Mesendoderm (in vitro differentiated cells): ENCODE measurements at regions not wholly inside any gene's neighbourhood (a gene's known extent, or its start where the extent isn't known, plus 50 kb on each side); places are given as distances from the start of the nearest gene placed in this dataset.
A peak's percentile ranks its signal among the peaks of the same experiment; 100 is the strongest.

Experiments used
- DNase-seq: peaks from one replicate; pipeline ENCODE4 v3.0.0; 2013
- H2AK5ac ChIP-seq: 2 replicates; pipeline ENCODE4 v1.6.1; 2013; ENCODE audit warnings: low read length, inconsistent platforms
- H2BK120ac ChIP-seq: 2 replicates; pipeline ENCODE4 v1.6.1; 2013; ENCODE audit warnings: low read depth, mild to moderate bottlenecking, low read length, moderate library complexity, mixed read lengths
- H2BK15ac ChIP-seq: replicated peaks from 2 replicates; pipeline ENCODE4 v1.6.1; 2013; ENCODE audit warnings: low read depth, mild to moderate bottlenecking, moderate library complexity
- H2BK5ac ChIP-seq: 2 replicates; pipeline ENCODE4 v1.6.1; 2013; ENCODE audit warnings: low read length, inconsistent platforms
- H3K18ac ChIP-seq: 2 replicates; pipeline ENCODE4 v1.6.1; 2013; ENCODE audit warnings: mild to moderate bottlenecking, low read length, mixed read lengths
- H3K23ac ChIP-seq: one replicate; pipeline ENCODE4 v1.6.1; 2013; ENCODE audit warnings: low read length
- H3K27ac ChIP-seq: 2 replicates; pipeline ENCODE4 v1.5.1; 2013; ENCODE audit warnings: low read depth, mild to moderate bottlenecking, inconsistent platforms, low read length, moderate library complexity
- H3K27me3 ChIP-seq: 2 replicates; pipeline ENCODE4 v1.6.1; 2013; ENCODE audit warnings: low read length, control low read depth, mild to moderate bottlenecking, inconsistent platforms; ENCODE audit not compliant: insufficient read depth, poor library complexity
- H3K36me3 ChIP-seq: 2 replicates; pipeline ENCODE4 v1.6.1; 2013; ENCODE audit warnings: low read length, inconsistent platforms; ENCODE audit not compliant: control insufficient read depth, insufficient read depth
- H3K4ac ChIP-seq: one replicate; pipeline ENCODE4 v1.6.1; 2013; ENCODE audit warnings: low read depth, mild to moderate bottlenecking, low read length, moderate library complexity
- H3K4me1 ChIP-seq: 2 replicates; pipeline ENCODE4 v1.6.1; 2013; ENCODE audit warnings: low read depth, low read length, inconsistent platforms; ENCODE audit not compliant: control insufficient read depth
- H3K4me2 ChIP-seq: 2 replicates; pipeline ENCODE4 v1.6.1; 2013; ENCODE audit warnings: low read length
- H3K4me3 ChIP-seq: 2 replicates; pipeline ENCODE4 v1.5.1; 2013; ENCODE audit warnings: mild to moderate bottlenecking, low read length
- H3K56ac ChIP-seq: one replicate; pipeline ENCODE4 v1.6.1; 2013; ENCODE audit warnings: low read length
- H3K79me1 ChIP-seq: 2 replicates; pipeline ENCODE4 v1.6.1; 2013; ENCODE audit warnings: low read length, inconsistent platforms
- H3K79me2 ChIP-seq: 2 replicates; pipeline ENCODE4 v1.6.1; 2013; ENCODE audit warnings: mild to moderate bottlenecking, low read length; ENCODE audit not compliant: control insufficient read depth, insufficient read depth
- H3K9ac ChIP-seq: 2 replicates; pipeline ENCODE4 v1.6.1; 2013; ENCODE audit warnings: low read length, inconsistent platforms
- H4K5ac ChIP-seq: one replicate; pipeline ENCODE4 v1.6.1; 2013; ENCODE audit warnings: low read length
- H4K8ac ChIP-seq: one replicate; pipeline ENCODE4 v1.6.1; 2013; ENCODE audit warnings: low read depth, mild to moderate bottlenecking, control low read depth, low read length, moderate library complexity
- WGBS: extraction: QIAGEN DNeasy Blood & Tissue Kit; methylation state at CpG from one replicate; pipeline ENCODE4 v1.1.7; 2013; ENCODE audit warnings: low lambda C conversion rate, missing lambda C conversion rate; ENCODE audit not compliant: insufficient coverage; ENCODE audit errors: extremely low coverage; 5-methylcytosine and 5-hydroxymethylcytosine counted together

- no peaks in the 10 kb centered on the region for H3K36me3 ChIP-seq
- no peak overlapping the region for H3K9ac ChIP-seq
- no peak overlapping the region for H3K4ac ChIP-seq
- H3K79me1 ChIP-seq, result no peaks in the 10 kb centered on the region
- no CpG with 5 or more reads among the region's 4 CpGs for WGBS
- H2BK15ac ChIP-seq, result no peak overlapping the region
- no peak overlapping the region for H2BK5ac ChIP-seq
- H3K4me2 ChIP-seq, result no peak overlapping the region
- H4K8ac ChIP-seq, result peak overlapping the region; percentile 65
- peak overlapping the region; percentile 51 for H3K18ac ChIP-seq
- no peak overlapping the region for H3K23ac ChIP-seq
- H2BK120ac ChIP-seq, result no peak overlapping the region
- DNase-seq, result no peak
- no peak overlapping the region for H2AK5ac ChIP-seq
- no peak overlapping the region for H3K27ac ChIP-seq
- no peak overlapping the region for H3K56ac ChIP-seq
- no peaks in the 10 kb centered on the region for H3K79me2 ChIP-seq
- no peak overlapping the region for H4K5ac ChIP-seq
- H3K27me3 ChIP-seq, result no peaks in the 10 kb centered on the region
- H3K4me1 ChIP-seq, result no peaks in the 10 kb centered on the region
- H3K4me3 ChIP-seq, result no peak overlapping the region
Measured at GRCh38 chr7:81605493-81605892, 164.4 kb downstream of the HGF start.

GRCh38 chr7:81604808-81605174 is 165.1 kb downstream of the HGF start:
- Histone ChIP-seq H3K36me3 (no peaks in the 10 kb centered on the region), H3K79me1 (no peaks in the 10 kb centered on the region), H4K5ac (no peak overlapping the region), H3K4me1 (no peaks in the 10 kb centered on the region), H2AK5ac (no peak overlapping the region), H3K4me2 (no peak overlapping the region), H3K18ac (no peak overlapping the region), H3K79me2 (no peaks in the 10 kb centered on the region), H3K27me3 (no peaks in the 10 kb centered on the region), H4K8ac (no peak overlapping the region), H3K56ac (no peak overlapping the region), H3K27ac (no peak overlapping the region), H3K9ac (no peak overlapping the region), H2BK5ac (no peak overlapping the region), H3K23ac (no peak overlapping the region), H3K4me3 (no peak overlapping the region), H2BK15ac (no peak overlapping the region), H2BK120ac (no peak overlapping the region), H3K4ac (no peak overlapping the region)
- no CpG with 5 or more reads among the region's 2 CpGs for WGBS
- DNase-seq, result no peak

GRCh38 chr7:81604075-81604807 is 165.6 kb downstream of the HGF start:
- Histone ChIP-seq H3K18ac (peak overlapping the region; percentile 39), H3K4me3 (no peak overlapping the region), H2AK5ac (no peak overlapping the region), H3K4ac (no peak overlapping the region), H3K79me2 (no peaks in the 10 kb centered on the region), H3K4me2 (no peak overlapping the region), H3K27ac (no peak overlapping the region), H4K5ac (no peak overlapping the region), H4K8ac (no peak overlapping the region), H2BK120ac (no peak overlapping the region), H3K23ac (no peak overlapping the region), H3K4me1 (no peaks in the 10 kb centered on the region), H3K27me3 (no peaks in the 10 kb centered on the region), H3K56ac (no peak overlapping the region), H3K79me1 (no peaks in the 10 kb centered on the region), H2BK5ac (no peak overlapping the region), H2BK15ac (no peak overlapping the region), H3K9ac (no peak overlapping the region), H3K36me3 (no peaks in the 10 kb centered on the region)
- WGBS, result no CpG with 5 or more reads among the region's 12 CpGs
- no peak for DNase-seq

DNA sequence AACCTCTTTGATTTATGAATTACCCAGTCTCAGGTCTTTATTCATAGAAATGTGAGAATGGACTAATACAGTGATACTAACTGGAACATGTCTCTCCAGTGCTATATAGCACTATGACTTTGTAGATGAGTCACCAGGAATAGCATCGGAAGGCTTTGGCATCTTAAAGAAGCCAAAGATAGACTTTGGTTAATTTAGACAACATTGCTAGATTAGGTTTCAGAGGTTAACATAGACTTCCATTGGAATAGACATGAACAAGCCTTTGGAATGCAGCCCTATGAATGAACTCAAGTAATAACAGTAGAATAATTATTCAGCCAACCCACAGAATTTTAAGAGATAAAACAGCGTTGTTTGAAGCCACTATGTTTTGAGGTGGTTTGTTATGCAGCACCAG is 169.2 kb downstream of the HGF start:
- H3K4ac ChIP-seq, result no peak overlapping the region
- no peaks in the 10 kb centered on the region for H3K36me3 ChIP-seq
- no peak overlapping the region for H3K9ac ChIP-seq
- no peak overlapping the region for H3K27ac ChIP-seq
- H3K4me3 ChIP-seq, result no peak overlapping the region
- WGBS, result no CpG with 5 or more reads among the region's 2 CpGs
- no peak overlapping the region for H3K23ac ChIP-seq
- H3K56ac ChIP-seq, result no peak overlapping the region
- no peak for DNase-seq
- H2AK5ac ChIP-seq, result no peak overlapping the region
- H2BK5ac ChIP-seq, result no peak overlapping the region
- H3K27me3 ChIP-seq, result no peaks in the 10 kb centered on the region
- H3K79me1 ChIP-seq, result no peaks in the 10 kb centered on the region
- H3K4me1 ChIP-seq, result no peaks in the 10 kb centered on the region
- H3K4me2 ChIP-seq, result no peak overlapping the region
- no peaks in the 10 kb centered on the region for H3K79me2 ChIP-seq
- H2BK120ac ChIP-seq, result no peak overlapping the region
- H3K18ac ChIP-seq, result no peak overlapping the region
- H4K5ac ChIP-seq, result no peak overlapping the region
- no peak overlapping the region for H4K8ac ChIP-seq
- no peak overlapping the region for H2BK15ac ChIP-seq

DNA sequence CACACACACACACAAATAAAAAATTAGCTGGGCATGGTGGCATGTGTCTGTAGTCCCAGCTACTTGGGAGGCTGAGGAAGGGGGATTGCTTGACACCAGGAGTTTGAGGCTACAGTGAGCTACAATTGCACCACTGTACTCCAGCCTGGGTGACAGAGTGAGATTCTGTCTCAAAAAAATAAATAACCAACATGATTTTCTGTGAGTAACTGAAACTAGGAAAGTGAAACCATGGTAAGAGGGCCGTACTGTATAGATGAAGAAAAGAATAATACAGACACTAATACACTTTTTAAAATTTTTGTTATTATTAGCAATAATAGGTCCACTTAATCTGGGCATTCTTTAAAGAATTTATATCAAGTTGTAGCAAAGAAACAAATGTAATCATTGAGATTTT is 170.9 kb downstream of the HGF start:
- H3K79me1 ChIP-seq, result no peaks in the 10 kb centered on the region
- H4K8ac ChIP-seq, result no peak overlapping the region
- H2BK15ac ChIP-seq, result no peak overlapping the region
- no peaks in the 10 kb centered on the region for H3K27me3 ChIP-seq
- H3K4me1 ChIP-seq, result no peaks in the 10 kb centered on the region
- no peak overlapping the region for H2BK5ac ChIP-seq
- H3K36me3 ChIP-seq, result no peaks in the 10 kb centered on the region
- H3K23ac ChIP-seq, result no peak overlapping the region
- no peaks in the 10 kb centered on the region for H3K79me2 ChIP-seq
- WGBS, result no CpG with 5 or more reads among the region's 1 CpG
- H3K56ac ChIP-seq, result no peak overlapping the region
- H3K4me2 ChIP-seq, result no peak overlapping the region
- no peak overlapping the region for H2AK5ac ChIP-seq
- H3K4me3 ChIP-seq, result no peak overlapping the region
- no peak overlapping the region for H3K18ac ChIP-seq
- no peak overlapping the region for H3K27ac ChIP-seq
- H2BK120ac ChIP-seq, result no peak overlapping the region
- H4K5ac ChIP-seq, result no peak overlapping the region
- no peak for DNase-seq
- H3K9ac ChIP-seq, result no peak overlapping the region
- H3K4ac ChIP-seq, result no peak overlapping the region

DNA sequence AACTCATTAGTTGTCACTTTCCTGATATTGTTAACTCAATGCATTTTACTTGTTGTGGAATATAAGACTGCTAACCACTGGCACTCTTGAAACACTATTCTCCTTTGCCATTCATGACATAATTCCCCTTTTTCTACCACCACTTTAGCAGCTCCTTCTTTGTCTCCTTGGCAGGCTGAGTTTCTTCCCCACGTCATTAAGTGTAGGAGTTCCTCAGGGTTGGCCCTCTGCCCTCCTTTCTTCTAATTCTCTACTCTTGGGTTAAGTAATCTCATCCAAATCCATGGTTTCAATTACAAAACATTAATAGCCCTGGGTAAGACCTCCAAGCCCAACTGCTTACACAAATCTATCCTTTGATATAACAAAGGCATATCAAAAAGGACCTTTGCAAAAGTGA is 175.1 kb downstream of the HGF start:
- H3K23ac ChIP-seq, result no peak overlapping the region
- no peaks in the 10 kb centered on the region for H3K27me3 ChIP-seq
- no peak overlapping the region for H3K4ac ChIP-seq
- H3K9ac ChIP-seq, result no peak overlapping the region
- H2BK5ac ChIP-seq, result no peak overlapping the region
- no peaks in the 10 kb centered on the region for H3K79me1 ChIP-seq
- H3K27ac ChIP-seq, result no peak overlapping the region
- no peak overlapping the region for H2BK15ac ChIP-seq
- no peaks in the 10 kb centered on the region for H3K79me2 ChIP-seq
- H2AK5ac ChIP-seq, result no peak overlapping the region
- no peaks in the 10 kb centered on the region for H3K36me3 ChIP-seq
- H3K4me3 ChIP-seq, result no peak overlapping the region
- no peak overlapping the region for H4K8ac ChIP-seq
- H3K56ac ChIP-seq, result no peak overlapping the region
- H3K4me2 ChIP-seq, result no peak overlapping the region
- no CpG with 5 or more reads among the region's 1 CpG for WGBS
- no peak overlapping the region for H2BK120ac ChIP-seq
- H3K4me1 ChIP-seq, result no peaks in the 10 kb centered on the region
- H3K18ac ChIP-seq, result no peak overlapping the region
- no peak overlapping the region for H4K5ac ChIP-seq
- DNase-seq, result no peak
